Neuronal stem cell (in vitro differentiated cells): ENCODE measurements at regions not wholly inside any gene's neighbourhood (a gene's known extent, or its start where the extent isn't known, plus 50 kb on each side); places are given as distances from the start of the nearest gene placed in this dataset.
A peak's percentile ranks its signal among the peaks of the same experiment; 100 is the strongest.

ENCODE experiments used
- DNase-seq: peaks from one replicate; pipeline ENCODE4 v3.0.0-alpha.2; 2013; ENCODE audit warnings: low spot score
- H2AFZ ChIP-seq: one replicate; pipeline ENCODE4 v1.6.1; 2013; ENCODE audit warnings: mild to moderate bottlenecking, low read length, inconsistent platforms
- H2AK5ac ChIP-seq: 2 replicates; pipeline ENCODE4 v1.6.1; 2013; ENCODE audit warnings: low read depth, mild to moderate bottlenecking, inconsistent platforms, low read length, moderate library complexity, mixed read lengths
- H2BK120ac ChIP-seq: 2 replicates; pipeline ENCODE4 v1.6.1; 2013; ENCODE audit warnings: low read depth, mild to moderate bottlenecking, inconsistent platforms, low read length, moderate library complexity, mixed read lengths
- H2BK12ac ChIP-seq: one replicate; pipeline ENCODE4 v1.6.1; 2013; ENCODE audit warnings: low read length, inconsistent platforms
- H2BK15ac ChIP-seq: 2 replicates; pipeline ENCODE4 v1.6.1; 2013; ENCODE audit warnings: mild to moderate bottlenecking, low read length, inconsistent platforms, mixed read lengths
- H2BK5ac ChIP-seq: one replicate; pipeline ENCODE4 v1.6.1; 2013; ENCODE audit warnings: inconsistent platforms, mild to moderate bottlenecking, low read length, moderate library complexity
- H3K14ac ChIP-seq: one replicate; pipeline ENCODE4 v1.6.1; 2013; ENCODE audit warnings: low read length, inconsistent platforms
- H3K18ac ChIP-seq: 2 replicates; pipeline ENCODE4 v1.6.1; 2013; ENCODE audit warnings: low read length, inconsistent platforms
- H3K23ac ChIP-seq: 2 replicates; pipeline ENCODE4 v1.6.1; 2013; ENCODE audit warnings: low read depth, mild to moderate bottlenecking, mixed read lengths, low read length, inconsistent platforms; ENCODE audit not compliant: poor library complexity
- H3K27ac ChIP-seq: replicated peaks from 3 replicates; pipeline ENCODE4 v1.5.1; 2013; ENCODE audit warnings: low read length, inconsistent platforms
- H3K27me3 ChIP-seq, 3 experiments: 2 replicates each; pipeline ENCODE4 v1.6.1; 2013; ENCODE audit warnings: low read length in 3 of 3, mild to moderate bottlenecking in 2 of 3, inconsistent platforms in 1 of 3, low read depth in 1 of 3, mixed read lengths in 1 of 3, moderate library complexity in 1 of 3; ENCODE audit not compliant: control insufficient read depth in 3 of 3, insufficient read depth in 3 of 3
- H3K36me3 ChIP-seq, 2 donors: replicated peaks in 1 of 2; 2 replicates each; pipeline ENCODE4 v1.6.1; 2013; ENCODE audit warnings: low read length in 2 of 2; ENCODE audit not compliant: control insufficient read depth in 2 of 2, insufficient read depth in 2 of 2
- H3K4ac ChIP-seq: 2 replicates; pipeline ENCODE4 v1.6.1; 2013; ENCODE audit warnings: inconsistent platforms, mild to moderate bottlenecking, low read length, moderate library complexity
- H3K4me1 ChIP-seq, 2 donors: 1 replicate in 1 of 2; 2 replicates in 1 of 2; pipeline ENCODE4 v1.6.1; 2013; ENCODE audit warnings: low read length in 2 of 2, low read depth in 1 of 2; ENCODE audit not compliant: control insufficient read depth in 2 of 2, insufficient read depth in 1 of 2
- H3K4me2 ChIP-seq: one replicate; pipeline ENCODE4 v1.6.1; 2013; ENCODE audit warnings: mild to moderate bottlenecking, low read length, inconsistent platforms; ENCODE audit not compliant: insufficient read depth, poor library complexity, severe bottlenecking
- H3K4me3 ChIP-seq, 2 donors: 2 replicates each; pipeline ENCODE4 v1.5.1; 2013; ENCODE audit warnings: low read length in 2 of 2, mild to moderate bottlenecking in 2 of 2, inconsistent platforms in 1 of 2, moderate library complexity in 1 of 2
- H3K79me1 ChIP-seq: one replicate; pipeline ENCODE4 v1.6.1; 2013; ENCODE audit warnings: low read depth, mild to moderate bottlenecking, inconsistent platforms, low read length, moderate library complexity
- H3K9ac ChIP-seq: one replicate; pipeline ENCODE4 v1.6.1; 2013; ENCODE audit warnings: mild to moderate bottlenecking, low read depth, low read length, inconsistent platforms; ENCODE audit not compliant: poor library complexity
- H3K9me3 ChIP-seq, 2 donors: replicated peaks in 1 of 2; 2 replicates each; pipeline versions ENCODE3 to v1.6.1; 2013; ENCODE audit warnings: low read length in 2 of 2, mild to moderate bottlenecking in 2 of 2, inconsistent platforms in 1 of 2, low read depth in 1 of 2, mixed read lengths in 1 of 2, moderate library complexity in 1 of 2; ENCODE audit not compliant: control insufficient read depth in 2 of 2, insufficient read depth in 1 of 2
- H4K8ac ChIP-seq: one replicate; pipeline ENCODE4 v1.6.1; 2013; ENCODE audit warnings: low read depth, mild to moderate bottlenecking, inconsistent platforms, low read length, moderate library complexity
- H4K91ac ChIP-seq: one replicate; pipeline ENCODE4 v1.6.1; 2013; ENCODE audit warnings: low read length, low read depth, mild to moderate bottlenecking, inconsistent platforms; ENCODE audit not compliant: poor library complexity
- WGBS, 2 donors: extraction: QIAGEN DNeasy Blood & Tissue Kit; methylation state at CpG; one replicate each; pipeline ENCODE4 v1.1.7; 2013; ENCODE audit warnings: missing lambda C conversion rate in 2 of 2, mixed read lengths in 1 of 2; ENCODE audit not compliant: insufficient read length in 2 of 2, insufficient replicate concordance in 1 of 2; ENCODE audit errors: extremely low coverage in 2 of 2; 5-methylcytosine and 5-hydroxymethylcytosine counted together

- DNase-seq = no peak
- Histone ChIP-seq H3K4ac (no peak overlapping the region), H3K14ac (no peak overlapping the region), H3K9me3 (peaks cover 0 to 9% of the 10 kb centered on the region in 2 donors), H2BK15ac (no peak overlapping the region), H3K23ac (no peak overlapping the region), H3K27ac (no peak overlapping the region), H3K27me3 (no peaks in the 10 kb centered on the region), H2BK12ac (no peak overlapping the region), H3K4me2 (no peak overlapping the region), H2AFZ (no peak overlapping the region), H3K36me3 (no peaks in the 10 kb centered on the region), H4K91ac (no peak overlapping the region), H3K4me3 (no peak overlapping the region), H3K18ac (no peak overlapping the region), H2AK5ac (no peak overlapping the region), H3K79me1 (no peaks in the 10 kb centered on the region), H4K8ac (no peak overlapping the region), H2BK120ac (no peak overlapping the region), H3K9ac (no peak overlapping the region), H2BK5ac (no peak overlapping the region), H3K4me1 (peaks cover 0 to 10% of the 10 kb centered on the region in 2 donors)
- WGBS, 2 donors = no CpG with 5 or more reads among the region's 1 CpG
Measured at GRCh38 chr4:123127218-123127617, 204.8 kb upstream of the NUDT6 start.

GRCh38 chr4:123127875-123128274, 205.5 kb upstream of the NUDT6 start:
- no CpG with 5 or more reads among the region's 2 CpGs for WGBS, 2 donors
- Histone ChIP-seq H3K27ac (no peak overlapping the region), H3K27me3 (no peaks in the 10 kb centered on the region)

GRCh38 chr4:123133397-123134050, 211.1 kb upstream of the NUDT6 start:
- Histone ChIP-seq H3K79me1 (no peaks in the 10 kb centered on the region), H3K9me3 (peaks cover 0 to 6% of the 10 kb centered on the region in 2 donors), H2BK5ac (no peak overlapping the region), H3K18ac (no peak overlapping the region), H3K27ac (no peak overlapping the region), H3K36me3 (no peaks in the 10 kb centered on the region), H2BK15ac (no peak overlapping the region), H3K4me3 (no peak overlapping the region), H3K4me1 (no peaks in the 10 kb centered on the region), H3K9ac (no peak overlapping the region), H3K23ac (no peak overlapping the region), H3K4me2 (no peak overlapping the region), H2BK120ac (no peak overlapping the region), H3K14ac (no peak overlapping the region), H4K91ac (no peak overlapping the region), H2AFZ (no peak overlapping the region), H2AK5ac (no peak overlapping the region), H3K4ac (no peak overlapping the region), H4K8ac (no peak overlapping the region), H2BK12ac (no peak overlapping the region), H3K27me3 (no peaks in the 10 kb centered on the region)
- no CpG with 5 or more reads among the region's 4 CpGs for WGBS, 2 donors
- DNase-seq = no peak

More at GRCh38 chr4:123127875-123128274, 205.5 kb upstream of the NUDT6 start:
- H3K9ac ChIP-seq = no peak overlapping the region
- no peak overlapping the region for H4K91ac ChIP-seq
- H2BK12ac ChIP-seq = no peak overlapping the region
- no peak overlapping the region for H2AK5ac ChIP-seq
- peaks cover 0 to 10% of the 10 kb centered on the region in 2 donors for H3K4me1 ChIP-seq
- H3K4me2 ChIP-seq = no peak overlapping the region
- H3K4me3 ChIP-seq = no peak overlapping the region
- DNase-seq = no peak
- no peak overlapping the region for H4K8ac ChIP-seq
- H3K9me3 ChIP-seq = peaks cover 0 to 9% of the 10 kb centered on the region in 2 donors
- peak overlapping the region; percentile 32 for H2AFZ ChIP-seq
- H3K79me1 ChIP-seq = no peaks in the 10 kb centered on the region
- no peak overlapping the region for H3K23ac ChIP-seq
- no peak overlapping the region for H2BK15ac ChIP-seq
- no peak overlapping the region for H2BK5ac ChIP-seq
- no peak overlapping the region for H3K14ac ChIP-seq
- H3K36me3 ChIP-seq = no peaks in the 10 kb centered on the region
- no peak overlapping the region for H2BK120ac ChIP-seq
- H3K18ac ChIP-seq = no peak overlapping the region
- no peak overlapping the region for H3K4ac ChIP-seq

DNA sequence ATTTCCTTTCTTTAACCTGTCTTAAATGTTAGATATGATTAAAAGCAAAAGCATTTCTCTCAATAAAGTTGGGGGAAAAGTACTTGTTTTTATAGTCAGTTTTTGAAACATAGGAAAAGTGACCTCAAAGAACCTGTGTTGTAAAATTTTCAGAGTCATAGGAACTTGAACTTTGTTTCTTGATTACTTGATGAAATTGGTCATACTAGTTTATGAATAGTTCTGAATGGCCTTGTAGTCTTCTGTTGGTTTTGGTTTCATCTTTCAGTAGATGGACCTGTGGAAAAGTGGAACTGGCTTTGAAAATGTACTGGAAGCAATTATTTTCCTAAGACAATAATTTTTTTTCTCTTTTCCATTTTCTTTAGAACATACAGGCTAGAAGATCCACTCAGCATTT, 222.2 kb upstream of the NUDT6 start:
- H3K18ac ChIP-seq = no peak overlapping the region

More for the DNA sequence above, 222.2 kb upstream of the NUDT6 start:
- H2BK12ac ChIP-seq = no peak overlapping the region
- no peak overlapping the region for H4K91ac ChIP-seq
- no peak overlapping the region for H3K23ac ChIP-seq
- H3K27ac ChIP-seq = no peak overlapping the region
- no peak overlapping the region for H4K8ac ChIP-seq
- no peaks in the 10 kb centered on the region for H3K27me3 ChIP-seq
- H2AFZ ChIP-seq = no peak overlapping the region
- no peaks in the 10 kb centered on the region for H3K4me1 ChIP-seq
- H2BK15ac ChIP-seq = no peak overlapping the region
- no peaks in the 10 kb centered on the region for H3K79me1 ChIP-seq
- no peak overlapping the region for H2BK120ac ChIP-seq
- no peak overlapping the region for H3K4me2 ChIP-seq
- no peak overlapping the region for H3K4ac ChIP-seq
- H3K9ac ChIP-seq = no peak overlapping the region
- no peaks in the 10 kb centered on the region for H3K9me3 ChIP-seq
- H3K4me3 ChIP-seq = no peak overlapping the region
- H2BK5ac ChIP-seq = no peak overlapping the region
- no peaks in the 10 kb centered on the region for H3K36me3 ChIP-seq
- no peak for DNase-seq
- no peak overlapping the region for H2AK5ac ChIP-seq
- H3K14ac ChIP-seq = no peak overlapping the region
